A673 (cell line): ENCODE measurements at regions not wholly inside any gene's neighbourhood (a gene's known extent, or its start where the extent isn't known, plus 50 kb on each side); places are given as distances from the start of the nearest gene placed in this dataset.

Experiments
- EZH2 ChIP-seq: fragments of 200-600 bp; sonication (generic); IDR thresholded peaks from 2 replicates; pipeline ENCODE4 v1.6.1; 2017; ENCODE audit warnings: borderline replicate concordance, low read depth, mild to moderate bottlenecking, mixed read lengths, antibody characterized with exemption, low read length; ENCODE audit not compliant: poor library complexity, severe bottlenecking
- TF ChIP-seq, protein P1 (sequence below): fragments of 300-800, 200-600 bp; sonication (generic); conservative IDR thresholded peaks from 2 replicates; pipeline ENCODE4 v1.5.1; 2017; ENCODE audit warnings: low read depth, mild to moderate bottlenecking, antibody characterized with exemption, low read length, moderate library complexity, mixed read lengths

DNA sequence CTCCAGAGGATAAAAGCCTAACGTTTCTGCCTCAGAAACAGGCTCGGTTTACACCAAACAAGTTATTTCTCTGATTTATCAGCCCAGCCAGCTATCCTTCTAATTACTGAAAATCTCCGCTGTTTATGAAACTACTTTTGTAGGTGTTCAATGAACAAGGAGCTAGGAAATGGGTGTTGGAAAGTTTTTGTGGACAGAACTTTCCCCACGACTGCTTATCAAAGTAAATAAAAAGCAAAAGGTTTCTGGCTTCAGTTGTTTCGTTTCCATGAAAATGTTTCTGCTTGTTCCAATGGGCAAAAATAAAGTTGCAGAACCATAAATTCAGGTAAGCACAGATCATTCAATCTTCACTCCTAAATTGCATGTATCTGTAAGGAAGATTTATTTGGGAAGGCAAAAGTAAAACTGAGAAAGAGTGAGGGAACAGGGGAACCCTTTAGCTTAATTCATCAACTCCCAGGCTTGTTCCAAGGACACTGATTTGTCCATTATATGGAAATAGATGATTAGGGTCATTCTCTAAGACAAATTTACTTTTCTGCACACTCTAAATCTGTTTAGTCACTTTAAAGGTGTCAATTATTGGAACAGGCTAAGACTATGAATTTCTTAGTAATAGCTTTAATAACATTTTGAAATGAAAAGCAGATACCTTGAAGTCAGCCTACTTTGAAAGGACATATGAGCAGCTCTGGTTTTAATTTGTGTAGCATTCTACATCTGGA, 175.9 kb upstream of the CDKN3 start:
- TF ChIP-seq, protein P1, sequence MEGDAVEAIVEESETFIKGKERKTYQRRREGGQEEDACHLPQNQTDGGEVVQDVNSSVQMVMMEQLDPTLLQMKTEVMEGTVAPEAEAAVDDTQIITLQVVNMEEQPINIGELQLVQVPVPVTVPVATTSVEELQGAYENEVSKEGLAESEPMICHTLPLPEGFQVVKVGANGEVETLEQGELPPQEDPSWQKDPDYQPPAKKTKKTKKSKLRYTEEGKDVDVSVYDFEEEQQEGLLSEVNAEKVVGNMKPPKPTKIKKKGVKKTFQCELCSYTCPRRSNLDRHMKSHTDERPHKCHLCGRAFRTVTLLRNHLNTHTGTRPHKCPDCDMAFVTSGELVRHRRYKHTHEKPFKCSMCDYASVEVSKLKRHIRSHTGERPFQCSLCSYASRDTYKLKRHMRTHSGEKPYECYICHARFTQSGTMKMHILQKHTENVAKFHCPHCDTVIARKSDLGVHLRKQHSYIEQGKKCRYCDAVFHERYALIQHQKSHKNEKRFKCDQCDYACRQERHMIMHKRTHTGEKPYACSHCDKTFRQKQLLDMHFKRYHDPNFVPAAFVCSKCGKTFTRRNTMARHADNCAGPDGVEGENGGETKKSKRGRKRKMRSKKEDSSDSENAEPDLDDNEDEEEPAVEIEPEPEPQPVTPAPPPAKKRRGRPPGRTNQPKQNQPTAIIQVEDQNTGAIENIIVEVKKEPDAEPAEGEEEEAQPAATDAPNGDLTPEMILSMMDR, result no peak
- TF ChIP-seq EZH2, result no peak
